Smooth muscle cell (in vitro differentiated cells): ENCODE measurements at regions not wholly inside any gene's neighbourhood (a gene's known extent, or its start where the extent isn't known, plus 50 kb on each side); places are given as distances from the start of the nearest gene placed in this dataset.

ENCODE experiments used
- DNase-seq: peaks from one replicate; lab custom pipeline; 2025; ENCODE audit not compliant: unreplicated experiment; lab: John Stamatoyannopoulos, UW
- H2AFZ ChIP-seq: fragments of 200-600 bp; sonication (generic); 2 replicates; pipeline ENCODE4 v1.6.0; 2016; ENCODE audit warnings: antibody characterized with exemption, low read depth, mild to moderate bottlenecking
- H3F3A ChIP-seq: fragments of 200-600 bp; sonication (generic); 2 replicates; pipeline ENCODE4 v1.6.0; 2017; ENCODE audit warnings: antibody characterized with exemption, low read depth
- H3K27ac ChIP-seq: fragments of 200-600 bp; sonication (generic); 2 replicates; pipeline ENCODE4 v1.5.1; 2016; ENCODE audit warnings: low read depth, mild to moderate bottlenecking
- H3K27me3 ChIP-seq: fragments of 200-600 bp; sonication (generic); 2 replicates; pipeline ENCODE4 v1.6.1; 2016; ENCODE audit warnings: low read depth, mild to moderate bottlenecking
- H3K36me3 ChIP-seq: fragments of 200-600 bp; sonication (generic); 2 replicates; pipeline ENCODE4 v1.5.1; 2016; ENCODE audit warnings: low read depth
- H3K4me1 ChIP-seq: fragments of 200-600 bp; sonication (generic); 2 replicates; pipeline ENCODE4 v1.5.1; 2016; ENCODE audit warnings: low read depth
- H3K4me2 ChIP-seq: fragments of 200-600 bp; sonication (generic); 2 replicates; pipeline ENCODE4 v1.6.0; 2016; ENCODE audit warnings: mild to moderate bottlenecking
- H3K4me3 ChIP-seq: fragments of 200-600 bp; sonication (generic); 2 replicates; pipeline ENCODE4 v1.5.1; 2016; ENCODE audit warnings: mild to moderate bottlenecking
- H3K79me2 ChIP-seq: fragments of 200-600 bp; sonication (generic); 2 replicates; pipeline ENCODE4 v1.6.0; 2016; ENCODE audit warnings: low read depth, mild to moderate bottlenecking
- H3K9ac ChIP-seq: fragments of 200-600 bp; sonication (generic); 2 replicates; pipeline ENCODE4 v1.6.0; 2016; ENCODE audit warnings: low read depth
- H3K9me3 ChIP-seq: fragments of 200-600 bp; sonication (generic); replicated peaks from 2 replicates; pipeline ENCODE4 v1.5.1; 2016; ENCODE audit warnings: low read depth
- H4K20me1 ChIP-seq: fragments of 200-600 bp; sonication (generic); 2 replicates; pipeline ENCODE4 v1.6.0; 2016; ENCODE audit warnings: low read depth
- CTCF ChIP-seq: fragments of 200-600 bp; sonication (generic); IDR thresholded peaks from 2 replicates; pipeline ENCODE4 v1.5.1; 2017; ENCODE audit warnings: borderline replicate concordance, mild to moderate bottlenecking, antibody characterized with exemption; ENCODE audit not compliant: insufficient read depth, poor library complexity, severe bottlenecking
- WGBS: methylation state at CpG from one replicate; pipeline ENCODE4 v1.1.7; 2016; ENCODE audit warnings: low lambda C conversion rate; 5-methylcytosine and 5-hydroxymethylcytosine counted together

- 55% methylated on average over 1 of the region's 1 CpG for WGBS
- H3F3A ChIP-seq = no peaks in the 10 kb centered on the region
- H3K36me3 ChIP-seq = no peaks in the 10 kb centered on the region
- no peaks in the 10 kb centered on the region for H3K27me3 ChIP-seq
- H3K9ac ChIP-seq = no peak overlapping the region
- H3K27ac ChIP-seq = no peak overlapping the region
- TF ChIP-seq CTCF = no peak
- no peak overlapping the region for H3K4me2 ChIP-seq
- H2AFZ ChIP-seq = no peak overlapping the region
- no peaks in the 10 kb centered on the region for H3K79me2 ChIP-seq
- H3K9me3 ChIP-seq = no peaks in the 10 kb centered on the region
- DNase-seq = no peak
- H3K4me1 ChIP-seq = no peaks in the 10 kb centered on the region
- no peaks in the 10 kb centered on the region for H4K20me1 ChIP-seq
- H3K4me3 ChIP-seq = no peak overlapping the region
Measured at GRCh38 chr14:49381778-49382177, 204.4 kb downstream of the RPS29 start.

- no peak overlapping the region for H3K4me3 ChIP-seq
- peaks cover 17% of the 10 kb centered on the region for H3K4me1 ChIP-seq
- no peaks in the 10 kb centered on the region for H3K79me2 ChIP-seq
- H4K20me1 ChIP-seq = no peaks in the 10 kb centered on the region
- H2AFZ ChIP-seq = no peak overlapping the region
- no peak for TF ChIP-seq CTCF
- no peak overlapping the region for H3K9ac ChIP-seq
- no peak for DNase-seq
- H3K4me2 ChIP-seq = no peak overlapping the region
- no peak overlapping the region for H3K27ac ChIP-seq
- H3K36me3 ChIP-seq = no peaks in the 10 kb centered on the region
- WGBS = 82% methylated on average over 3 of the region's 3 CpGs
- H3K9me3 ChIP-seq = no peaks in the 10 kb centered on the region
- no peaks in the 10 kb centered on the region for H3F3A ChIP-seq
- H3K27me3 ChIP-seq = no peaks in the 10 kb centered on the region
Measured at GRCh38 chr14:49367696-49368095, 218.5 kb downstream of the RPS29 start.

- Histone ChIP-seq H3K27me3 (no peaks in the 10 kb centered on the region), H3K4me3 (no peak overlapping the region), H4K20me1 (no peaks in the 10 kb centered on the region), H3K4me2 (no peak overlapping the region), H3K4me1 (peaks cover 17% of the 10 kb centered on the region), H2AFZ (no peak overlapping the region), H3K36me3 (no peaks in the 10 kb centered on the region), H3F3A (no peaks in the 10 kb centered on the region), H3K9ac (no peak overlapping the region), H3K79me2 (no peaks in the 10 kb centered on the region), H3K27ac (no peak overlapping the region), H3K9me3 (no peaks in the 10 kb centered on the region)
- TF ChIP-seq CTCF = no peak
- 20% methylated on average over 1 of the region's 1 CpG for WGBS
- no peak for DNase-seq
Measured at GRCh38 chr14:49366416-49366815, 219.8 kb downstream of the RPS29 start.

GRCh38 chr14:49364752-49365117 lies 221.4 kb downstream of the RPS29 start:
- Histone ChIP-seq H3K27me3 (no peaks in the 10 kb centered on the region), H3K4me2 (no peak overlapping the region), H3K27ac (no peak overlapping the region), H3F3A (no peaks in the 10 kb centered on the region), H4K20me1 (no peaks in the 10 kb centered on the region), H3K9ac (no peak overlapping the region), H2AFZ (no peak overlapping the region), H3K36me3 (no peaks in the 10 kb centered on the region), H3K4me1 (peaks cover 17% of the 10 kb centered on the region), H3K9me3 (no peaks in the 10 kb centered on the region), H3K4me3 (no peak overlapping the region), H3K79me2 (no peaks in the 10 kb centered on the region)
- no peak for TF ChIP-seq CTCF
- DNase-seq = no peak
- 42% methylated on average over 1 of the region's 1 CpG for WGBS
